Fibroblast of lung (primary cell): ENCODE measurements at regions not wholly inside any gene's neighbourhood (a gene's known extent, or its start where the extent isn't known, plus 50 kb on each side); places are given as distances from the start of the nearest gene placed in this dataset.

ENCODE experiments used
- DNase-seq, 2 donors: peaks; one replicate each; pipeline versions ENCODE4 v3.0.0 to v3.0.0-alpha.2; 2010; ENCODE audit warnings: low read depth in 2 of 2
- H2AFZ ChIP-seq: 2 replicates; pipeline ENCODE4 v1.5.1; 2012; ENCODE audit warnings: low read length, control low read depth, inconsistent platforms
- H3K27ac ChIP-seq: 2 replicates; pipeline ENCODE4 v1.5.1; 2011; ENCODE audit warnings: low read length, control low read depth; ENCODE audit not compliant: insufficient read depth
- H3K27me3 ChIP-seq: 2 replicates; pipeline ENCODE4 v1.5.1; 2011; ENCODE audit warnings: mild to moderate bottlenecking, low read length; ENCODE audit not compliant: control insufficient read depth, insufficient read depth
- H3K36me3 ChIP-seq: 2 replicates; pipeline ENCODE4 v1.5.1; 2011; ENCODE audit warnings: low read length; ENCODE audit not compliant: control insufficient read depth, insufficient read depth
- H3K4me1 ChIP-seq: 2 replicates; pipeline ENCODE4 v1.5.1; 2011; ENCODE audit warnings: low read length; ENCODE audit not compliant: control insufficient read depth, insufficient read depth; ENCODE audit errors: extremely low read depth
- H3K4me2 ChIP-seq: 2 replicates; pipeline ENCODE4 v1.5.1; 2011; ENCODE audit warnings: low read length, control low read depth; ENCODE audit not compliant: insufficient read depth; ENCODE audit errors: extremely low read depth
- H3K4me3 ChIP-seq, 4 experiments: fragments of 200-600 bp in 1 of 4; sonication (generic) in 1 of 4; replicated peaks in 1 of 4; 2 replicates each; pipeline ENCODE4 v1.5.1; 2011 to 2016; ENCODE audit warnings: low read length in 4 of 4, low read depth in 3 of 4, mild to moderate bottlenecking in 3 of 4, control low read depth in 2 of 4, inconsistent platforms in 1 of 4, mixed read lengths in 1 of 4; ENCODE audit not compliant: insufficient read depth in 1 of 4; ENCODE audit errors: control extremely low read depth in 1 of 4
- H3K79me2 ChIP-seq: 2 replicates; pipeline ENCODE4 v1.5.1; 2012; ENCODE audit warnings: mild to moderate bottlenecking, low read length, inconsistent platforms; ENCODE audit not compliant: control insufficient read depth, insufficient read depth
- H3K9ac ChIP-seq: 2 replicates; pipeline ENCODE4 v1.5.1; 2011; ENCODE audit warnings: mild to moderate bottlenecking, low read length, control low read depth; ENCODE audit not compliant: insufficient read depth
- H3K9me3 ChIP-seq: 2 replicates; pipeline ENCODE4 v1.5.1; 2012; ENCODE audit warnings: low read depth, low read length; ENCODE audit not compliant: control insufficient read depth, insufficient read depth
- H4K20me1 ChIP-seq: 2 replicates; pipeline ENCODE4 v1.5.1; 2011; ENCODE audit warnings: low read length; ENCODE audit not compliant: control insufficient read depth, insufficient read depth; ENCODE audit errors: extremely low read depth
- EZH2 ChIP-seq: IDR thresholded peaks from 2 replicates; pipeline ENCODE4 v1.5.1; 2012; ENCODE audit warnings: low read length, control low read depth, mild to moderate bottlenecking; ENCODE audit errors: missing control alignments
- TF ChIP-seq, protein P1 (sequence below), 2 donors: IDR thresholded peaks in 1 of 2; conservative IDR thresholded peaks in 1 of 2; 1 replicate in 1 of 2; 2 replicates in 1 of 2; pipeline ENCODE4 v1.5.1; 2011 to 2012; ENCODE audit warnings: low read length in 2 of 2, control low read depth in 1 of 2, inconsistent platforms in 1 of 2, low read depth in 1 of 2, mild to moderate bottlenecking in 1 of 2

DNA sequence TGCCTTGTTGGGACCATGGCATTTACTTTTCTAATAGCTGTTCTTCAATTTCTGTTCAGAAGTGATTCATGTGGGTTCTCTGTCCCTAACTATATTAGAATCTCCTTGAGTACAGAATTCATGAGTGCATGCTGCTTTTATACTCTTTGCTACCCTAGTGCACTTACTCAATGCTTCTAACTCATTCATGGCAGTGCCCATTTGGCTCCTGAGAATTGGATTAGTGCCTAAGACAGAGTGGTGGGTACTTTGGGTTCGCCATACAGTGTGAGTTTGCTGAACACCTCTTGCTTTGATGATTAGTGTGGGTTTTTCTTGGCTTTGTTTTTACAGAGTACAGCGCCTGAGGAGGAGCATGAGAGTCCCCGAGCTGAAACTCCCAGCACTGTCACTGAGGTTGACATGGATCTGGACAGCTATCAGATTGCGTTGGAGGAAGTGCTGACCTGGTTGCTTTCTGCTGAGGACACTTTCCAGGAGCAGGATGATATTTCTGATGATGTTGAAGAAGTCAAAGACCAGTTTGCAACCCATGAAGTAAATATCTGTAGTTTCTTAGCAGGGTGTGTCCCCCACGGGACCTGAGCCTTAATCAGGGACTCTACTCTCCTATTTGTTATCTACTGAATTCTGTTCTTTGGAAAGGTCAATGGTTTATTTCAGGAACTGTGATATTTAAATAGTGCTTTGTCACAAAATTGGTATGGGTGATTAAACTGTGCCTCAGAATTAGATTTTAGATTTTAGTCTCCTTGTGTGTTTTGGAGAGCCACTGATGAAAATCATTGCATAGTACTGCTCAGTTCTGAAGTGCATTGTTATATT, 150.7 kb downstream of the UTRN start:
- H3K4me2 ChIP-seq, result no peak overlapping the region
- H3K4me3 ChIP-seq, result no peak overlapping the region
- no peak overlapping the region for H3K9ac ChIP-seq
- no peak overlapping the region for H3K27ac ChIP-seq
- H3K36me3 ChIP-seq, result peaks cover 2% of the 10 kb centered on the region
- TF ChIP-seq, protein P1, sequence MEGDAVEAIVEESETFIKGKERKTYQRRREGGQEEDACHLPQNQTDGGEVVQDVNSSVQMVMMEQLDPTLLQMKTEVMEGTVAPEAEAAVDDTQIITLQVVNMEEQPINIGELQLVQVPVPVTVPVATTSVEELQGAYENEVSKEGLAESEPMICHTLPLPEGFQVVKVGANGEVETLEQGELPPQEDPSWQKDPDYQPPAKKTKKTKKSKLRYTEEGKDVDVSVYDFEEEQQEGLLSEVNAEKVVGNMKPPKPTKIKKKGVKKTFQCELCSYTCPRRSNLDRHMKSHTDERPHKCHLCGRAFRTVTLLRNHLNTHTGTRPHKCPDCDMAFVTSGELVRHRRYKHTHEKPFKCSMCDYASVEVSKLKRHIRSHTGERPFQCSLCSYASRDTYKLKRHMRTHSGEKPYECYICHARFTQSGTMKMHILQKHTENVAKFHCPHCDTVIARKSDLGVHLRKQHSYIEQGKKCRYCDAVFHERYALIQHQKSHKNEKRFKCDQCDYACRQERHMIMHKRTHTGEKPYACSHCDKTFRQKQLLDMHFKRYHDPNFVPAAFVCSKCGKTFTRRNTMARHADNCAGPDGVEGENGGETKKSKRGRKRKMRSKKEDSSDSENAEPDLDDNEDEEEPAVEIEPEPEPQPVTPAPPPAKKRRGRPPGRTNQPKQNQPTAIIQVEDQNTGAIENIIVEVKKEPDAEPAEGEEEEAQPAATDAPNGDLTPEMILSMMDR (conservative IDR thresholded peaks at IDR 0.05 in 1 of 2, IDR thresholded peaks at IDR 0.05 in 1 of 2; ENCODE audit: low read depth in 1 of 2, low read length in 2 of 2), result no peak
- no peak for TF ChIP-seq EZH2
- H3K79me2 ChIP-seq, result no peaks in the 10 kb centered on the region
- no peaks in the 10 kb centered on the region for H3K27me3 ChIP-seq
- no peak for DNase-seq
- no peaks in the 10 kb centered on the region for H4K20me1 ChIP-seq
- H3K4me1 ChIP-seq, result no peaks in the 10 kb centered on the region
- H3K9me3 ChIP-seq, result no peaks in the 10 kb centered on the region
- no peak overlapping the region for H2AFZ ChIP-seq

DNA sequence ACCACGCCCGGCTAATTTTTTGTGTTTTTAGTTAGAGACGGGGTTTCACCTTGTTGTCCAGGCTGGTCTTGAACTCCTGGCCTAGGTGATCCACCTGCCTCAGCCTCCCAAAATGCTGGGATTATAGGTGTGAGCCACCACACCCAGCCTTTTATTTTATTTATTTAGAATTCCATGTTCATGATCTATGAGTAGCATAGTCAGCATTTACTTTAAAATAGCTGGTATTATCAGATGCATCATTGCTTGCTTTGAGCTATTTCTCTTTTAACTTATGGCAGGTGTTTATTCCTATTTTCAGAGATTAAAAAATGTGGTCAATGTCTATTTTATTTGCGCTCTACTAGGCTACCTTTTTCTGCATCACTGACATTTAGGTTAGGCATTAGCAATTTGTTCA, 152.0 kb downstream of the UTRN start:
- no peak overlapping the region for H3K9ac ChIP-seq
- H3K36me3 ChIP-seq, result peaks cover 6% of the 10 kb centered on the region
- no peak for DNase-seq
- no peaks in the 10 kb centered on the region for H3K4me1 ChIP-seq
- H3K9me3 ChIP-seq, result no peaks in the 10 kb centered on the region
- H3K79me2 ChIP-seq, result no peaks in the 10 kb centered on the region
- no peak overlapping the region for H3K27ac ChIP-seq
- H4K20me1 ChIP-seq, result no peaks in the 10 kb centered on the region
- TF ChIP-seq, protein P1 (conservative IDR thresholded peaks at IDR 0.05 in 1 of 2, IDR thresholded peaks at IDR 0.05 in 1 of 2; ENCODE audit: low read depth in 1 of 2, low read length in 2 of 2), result no peak
- TF ChIP-seq EZH2, result no peak
- no peak overlapping the region for H3K4me3 ChIP-seq
- H3K4me2 ChIP-seq, result no peak overlapping the region
- H2AFZ ChIP-seq, result no peak overlapping the region
- H3K27me3 ChIP-seq, result no peaks in the 10 kb centered on the region

DNA sequence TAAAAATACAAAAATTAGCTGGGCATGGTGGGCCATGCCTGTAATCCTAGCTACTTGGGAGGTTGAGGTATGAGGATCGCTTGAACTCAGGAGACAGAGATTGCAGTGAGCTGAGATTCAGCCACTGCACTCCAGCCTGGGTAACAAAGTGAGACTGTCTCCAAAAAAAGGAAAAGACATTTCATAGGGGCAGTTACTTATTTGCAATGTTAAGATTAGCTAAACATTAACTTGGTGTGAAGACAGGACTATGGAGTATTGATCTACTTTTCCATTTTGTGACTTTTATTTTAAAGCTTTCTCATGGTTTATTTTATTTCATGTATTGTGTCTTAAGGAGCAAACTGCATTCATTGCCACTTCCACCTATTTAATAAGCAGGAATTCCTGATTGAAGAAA, 153.0 kb downstream of the UTRN start:
- TF ChIP-seq, protein P1 (conservative IDR thresholded peaks at IDR 0.05 in 1 of 2, IDR thresholded peaks at IDR 0.05 in 1 of 2; ENCODE audit: low read depth in 1 of 2, low read length in 2 of 2), result no peak
- no peak for TF ChIP-seq EZH2
- Histone ChIP-seq H2AFZ (no peak overlapping the region), H3K27ac (no peak overlapping the region), H3K4me1 (no peaks in the 10 kb centered on the region), H3K4me2 (no peak overlapping the region), H3K27me3 (no peaks in the 10 kb centered on the region), H3K36me3 (peaks cover 6% of the 10 kb centered on the region), H3K9ac (no peak overlapping the region), H3K4me3 (no peak overlapping the region), H3K9me3 (no peaks in the 10 kb centered on the region), H3K79me2 (no peaks in the 10 kb centered on the region), H4K20me1 (no peaks in the 10 kb centered on the region)
- no peak for DNase-seq
